ENCODE measurements at regions not wholly inside any gene's neighbourhood (a gene's known extent, or its start where the extent isn't known, plus 50 kb on each side); places are given as distances from the start of the nearest gene placed in this dataset.

GRCh38 chr6:150534553-150534952, 65.1 kb upstream of the PLEKHG1 start:
- TF ChIP-seq POLR2A (IDR thresholded peaks at IDR 0.05) (no peak), CTCF (IDR thresholded peaks at IDR 0.05) (no peak)
